ENCODE measurements at regions not wholly inside any gene's neighbourhood (a gene's known extent, or its start where the extent isn't known, plus 50 kb on each side); places are given as distances from the start of the nearest gene placed in this dataset.

DNA sequence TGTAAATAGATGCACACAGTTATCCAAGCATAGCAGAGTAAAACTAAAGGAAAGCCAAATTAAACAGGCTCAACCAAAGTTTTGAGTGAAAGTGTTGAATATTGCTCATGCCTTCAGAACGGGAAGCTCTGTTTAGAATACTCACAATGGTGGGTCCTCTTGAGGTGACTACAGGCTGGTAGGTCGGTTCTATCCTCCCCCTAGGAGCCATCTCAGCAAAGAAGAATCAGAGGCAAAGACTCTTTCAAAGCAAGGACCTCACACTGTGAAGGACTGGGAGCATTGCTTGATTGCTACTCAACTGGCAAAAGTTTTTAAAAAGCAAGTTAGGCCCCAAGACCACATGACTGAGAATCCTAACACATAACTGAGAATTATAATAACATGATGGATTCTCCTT, 88.4 kb upstream of the JAG1 start:
- H3K9me2 ChIP-seq (ENCODE audit: insufficient read depth) = peaks cover 5% of the 10 kb centered on the region; the same call in 1 of the 2 replicates
- DNase-seq (ENCODE audit: low spot score) (no peak), ATAC-seq (peak; percentile 54)
- no peaks in the 10 kb centered on the region for H3K36me3 ChIP-seq (ENCODE audit: insufficient read depth)
- peaks cover 3% of the 10 kb centered on the region for H3K27me3 Mint-ChIP-seq (ENCODE audit: insufficient read depth, low read depth, poor library complexity)
- H2AFZ ChIP-seq = no peak overlapping the region; the same call in 1 of the 2 replicates
- no peaks in the 10 kb centered on the region; the same call in 2 of the 3 replicates for H3K36me3 Mint-ChIP-seq (ENCODE audit: low read depth)
- H3K27ac ChIP-seq (ENCODE audit: low read depth) = no peak overlapping the region
- H4K20me1 ChIP-seq (replicated peaks; ENCODE audit: insufficient read depth) = no peaks in the 10 kb centered on the region
- H3K27me3 ChIP-seq (ENCODE audit: insufficient read depth) = no peaks in the 10 kb centered on the region
- H3K27ac Mint-ChIP-seq = no peak overlapping the region
- H3K9me3 Mint-ChIP-seq = no peaks in the 10 kb centered on the region
- no peak overlapping the region for H3K4me2 ChIP-seq
- H3F3A ChIP-seq (replicated peaks; ENCODE audit: low read depth) = no peaks in the 10 kb centered on the region
- no peak overlapping the region for H3K4me3 Mint-ChIP-seq
- H3K4me1 ChIP-seq (ENCODE audit: insufficient read depth) = no peaks in the 10 kb centered on the region
- H3K4me1 Mint-ChIP-seq = peaks cover 14% of the 10 kb centered on the region
- no peak overlapping the region for H3K4me3 ChIP-seq
- H3K79me2 ChIP-seq (replicated peaks; ENCODE audit: insufficient read depth) = no peaks in the 10 kb centered on the region
- TF ChIP-seq NANOG (IDR thresholded peaks at IDR 0.05; ENCODE audit: borderline replicate concordance) (no peak), ZNF331 (CRISPR knock-in tag; IDR thresholded peaks at IDR 0.05; ENCODE audit: low read depth) (no peak)

DNA sequence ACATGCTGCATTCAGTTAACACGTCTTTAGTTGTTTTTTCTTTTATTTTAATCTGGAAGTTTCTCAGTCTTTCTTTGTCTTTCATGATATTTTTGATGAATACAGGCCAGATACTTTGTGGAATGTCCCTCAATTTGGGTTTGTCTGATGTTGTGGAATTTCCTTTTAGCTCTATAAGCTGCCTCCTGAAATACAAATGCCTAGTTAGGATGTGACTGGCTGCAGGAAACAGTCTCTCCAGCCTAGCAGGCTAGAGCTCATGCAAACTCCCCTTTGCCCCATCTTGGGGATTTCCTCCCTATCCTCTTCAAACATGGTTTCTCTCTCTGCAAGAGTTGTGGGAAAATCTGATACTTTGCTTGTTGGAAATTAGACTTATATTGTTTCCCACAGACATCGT, 89.3 kb upstream of the JAG1 start:
- H3K4me3 ChIP-seq = no peak overlapping the region
- H3F3A ChIP-seq (replicated peaks; ENCODE audit: low read depth) = no peaks in the 10 kb centered on the region
- Mint-ChIP-seq H3K27ac (no peak overlapping the region), H3K36me3 (ENCODE audit: low read depth) (no peaks in the 10 kb centered on the region; the same call in 2 of the 3 replicates), H3K4me1 (peaks cover 14% of the 10 kb centered on the region), H3K4me3 (no peak overlapping the region), H3K27me3 (ENCODE audit: insufficient read depth, low read depth, poor library complexity) (peaks cover 3% of the 10 kb centered on the region), H3K9me3 (no peaks in the 10 kb centered on the region)
- ATAC-seq = peak; percentile 33; the same call in 1 of the 3 replicates
- no peaks in the 10 kb centered on the region for H3K36me3 ChIP-seq (ENCODE audit: insufficient read depth)
- no peak overlapping the region for H3K4me2 ChIP-seq
- no peaks in the 10 kb centered on the region for H3K27me3 ChIP-seq (ENCODE audit: insufficient read depth)
- H2AFZ ChIP-seq = no peak overlapping the region
- H3K9me2 ChIP-seq (ENCODE audit: insufficient read depth) = peaks cover 3% of the 10 kb centered on the region; the same call in 1 of the 2 replicates
- no peaks in the 10 kb centered on the region for H4K20me1 ChIP-seq (replicated peaks; ENCODE audit: insufficient read depth)
- H3K4me1 ChIP-seq (ENCODE audit: insufficient read depth) = no peaks in the 10 kb centered on the region
- no peak overlapping the region for H3K27ac ChIP-seq (ENCODE audit: low read depth)
- peak; percentile 26 for DNase-seq (ENCODE audit: low spot score)
- H3K79me2 ChIP-seq (replicated peaks; ENCODE audit: insufficient read depth) = no peaks in the 10 kb centered on the region
- TF ChIP-seq ZNF114 (CRISPR knock-in tag; IDR thresholded peaks at IDR 0.05) = no peak
- TF ChIP-seq ZNF331 (CRISPR knock-in tag; IDR thresholded peaks at IDR 0.05; ENCODE audit: low read depth) = no peak
- TF ChIP-seq, protein P1, sequence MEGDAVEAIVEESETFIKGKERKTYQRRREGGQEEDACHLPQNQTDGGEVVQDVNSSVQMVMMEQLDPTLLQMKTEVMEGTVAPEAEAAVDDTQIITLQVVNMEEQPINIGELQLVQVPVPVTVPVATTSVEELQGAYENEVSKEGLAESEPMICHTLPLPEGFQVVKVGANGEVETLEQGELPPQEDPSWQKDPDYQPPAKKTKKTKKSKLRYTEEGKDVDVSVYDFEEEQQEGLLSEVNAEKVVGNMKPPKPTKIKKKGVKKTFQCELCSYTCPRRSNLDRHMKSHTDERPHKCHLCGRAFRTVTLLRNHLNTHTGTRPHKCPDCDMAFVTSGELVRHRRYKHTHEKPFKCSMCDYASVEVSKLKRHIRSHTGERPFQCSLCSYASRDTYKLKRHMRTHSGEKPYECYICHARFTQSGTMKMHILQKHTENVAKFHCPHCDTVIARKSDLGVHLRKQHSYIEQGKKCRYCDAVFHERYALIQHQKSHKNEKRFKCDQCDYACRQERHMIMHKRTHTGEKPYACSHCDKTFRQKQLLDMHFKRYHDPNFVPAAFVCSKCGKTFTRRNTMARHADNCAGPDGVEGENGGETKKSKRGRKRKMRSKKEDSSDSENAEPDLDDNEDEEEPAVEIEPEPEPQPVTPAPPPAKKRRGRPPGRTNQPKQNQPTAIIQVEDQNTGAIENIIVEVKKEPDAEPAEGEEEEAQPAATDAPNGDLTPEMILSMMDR (conservative IDR thresholded peaks at IDR 0.05; ENCODE audit: low read depth in 2 of 2) = no peak
- TF ChIP-seq, protein P2, sequence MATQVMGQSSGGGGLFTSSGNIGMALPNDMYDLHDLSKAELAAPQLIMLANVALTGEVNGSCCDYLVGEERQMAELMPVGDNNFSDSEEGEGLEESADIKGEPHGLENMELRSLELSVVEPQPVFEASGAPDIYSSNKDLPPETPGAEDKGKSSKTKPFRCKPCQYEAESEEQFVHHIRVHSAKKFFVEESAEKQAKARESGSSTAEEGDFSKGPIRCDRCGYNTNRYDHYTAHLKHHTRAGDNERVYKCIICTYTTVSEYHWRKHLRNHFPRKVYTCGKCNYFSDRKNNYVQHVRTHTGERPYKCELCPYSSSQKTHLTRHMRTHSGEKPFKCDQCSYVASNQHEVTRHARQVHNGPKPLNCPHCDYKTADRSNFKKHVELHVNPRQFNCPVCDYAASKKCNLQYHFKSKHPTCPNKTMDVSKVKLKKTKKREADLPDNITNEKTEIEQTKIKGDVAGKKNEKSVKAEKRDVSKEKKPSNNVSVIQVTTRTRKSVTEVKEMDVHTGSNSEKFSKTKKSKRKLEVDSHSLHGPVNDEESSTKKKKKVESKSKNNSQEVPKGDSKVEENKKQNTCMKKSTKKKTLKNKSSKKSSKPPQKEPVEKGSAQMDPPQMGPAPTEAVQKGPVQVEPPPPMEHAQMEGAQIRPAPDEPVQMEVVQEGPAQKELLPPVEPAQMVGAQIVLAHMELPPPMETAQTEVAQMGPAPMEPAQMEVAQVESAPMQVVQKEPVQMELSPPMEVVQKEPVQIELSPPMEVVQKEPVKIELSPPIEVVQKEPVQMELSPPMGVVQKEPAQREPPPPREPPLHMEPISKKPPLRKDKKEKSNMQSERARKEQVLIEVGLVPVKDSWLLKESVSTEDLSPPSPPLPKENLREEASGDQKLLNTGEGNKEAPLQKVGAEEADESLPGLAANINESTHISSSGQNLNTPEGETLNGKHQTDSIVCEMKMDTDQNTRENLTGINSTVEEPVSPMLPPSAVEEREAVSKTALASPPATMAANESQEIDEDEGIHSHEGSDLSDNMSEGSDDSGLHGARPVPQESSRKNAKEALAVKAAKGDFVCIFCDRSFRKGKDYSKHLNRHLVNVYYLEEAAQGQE (IDR thresholded peaks at IDR 0.05; ENCODE audit: unreplicated experiment) = no peak
- no peak for TF ChIP-seq POLR2AphosphoS5 (IDR thresholded peaks at IDR 0.05; ENCODE audit: low read depth)
- TF ChIP-seq EZH2 (IDR thresholded peaks at IDR 0.05; ENCODE audit: low read depth, unreplicated experiment) = no peak
- no peak for TF ChIP-seq JUNB (IDR thresholded peaks at IDR 0.05; ENCODE audit: unreplicated experiment)
- no peak for TF ChIP-seq NANOG (IDR thresholded peaks at IDR 0.05; ENCODE audit: borderline replicate concordance)
- no peak for TF ChIP-seq STAT1 (IDR thresholded peaks at IDR 0.05; ENCODE audit: unreplicated experiment)
- TF ChIP-seq, protein P3, sequence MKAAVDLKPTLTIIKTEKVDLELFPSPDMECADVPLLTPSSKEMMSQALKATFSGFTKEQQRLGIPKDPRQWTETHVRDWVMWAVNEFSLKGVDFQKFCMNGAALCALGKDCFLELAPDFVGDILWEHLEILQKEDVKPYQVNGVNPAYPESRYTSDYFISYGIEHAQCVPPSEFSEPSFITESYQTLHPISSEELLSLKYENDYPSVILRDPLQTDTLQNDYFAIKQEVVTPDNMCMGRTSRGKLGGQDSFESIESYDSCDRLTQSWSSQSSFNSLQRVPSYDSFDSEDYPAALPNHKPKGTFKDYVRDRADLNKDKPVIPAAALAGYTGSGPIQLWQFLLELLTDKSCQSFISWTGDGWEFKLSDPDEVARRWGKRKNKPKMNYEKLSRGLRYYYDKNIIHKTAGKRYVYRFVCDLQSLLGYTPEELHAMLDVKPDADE (IDR thresholded peaks at IDR 0.05) = no peak
- no peak for TF ChIP-seq EZH2phosphoT487 (IDR thresholded peaks at IDR 0.05; ENCODE audit: unreplicated experiment)
- no peak for TF ChIP-seq CREB1 (CRISPR knock-in tag; IDR thresholded peaks at IDR 0.05; ENCODE audit: low read depth)

Data from GM23338 (cell line).